ENCODE measurements at regions not wholly inside any gene's neighbourhood (a gene's known extent, or its start where the extent isn't known, plus 50 kb on each side); places are given as distances from the start of the nearest gene placed in this dataset.

- Histone ChIP-seq H3K4me3 (no peak overlapping the region), H3K4me2 (peak overlapping the region; percentile 23), H3K9me3 (ENCODE audit: insufficient read depth, low read depth) (no peaks in the 10 kb centered on the region), H3K27ac (peak overlapping the region; percentile 47; the same call in 1 of the 2 replicates), H3K27me3 (ENCODE audit: insufficient read depth, low read depth) (no peaks in the 10 kb centered on the region), H3F3A (ENCODE audit: insufficient read depth, low read depth) (peaks cover 29% of the 10 kb centered on the region), H4K20me1 (ENCODE audit: insufficient read depth) (no peaks in the 10 kb centered on the region), H3K36me3 (ENCODE audit: low read depth) (no peaks in the 10 kb centered on the region), H3K9me2 (ENCODE audit: insufficient read depth) (no peaks in the 10 kb centered on the region), H2AFZ (no peak overlapping the region), H3K79me2 (ENCODE audit: low read depth) (no peaks in the 10 kb centered on the region), H3K4me1 (replicated peaks; ENCODE audit: insufficient read depth) (peaks cover 46% of the 10 kb centered on the region)
- intact Hi-C loops (cut with micrococcal nuclease; ENCODE audit: unreplicated experiment) = loop anchor here (1.0 to 5.0 kb wide), 7 partner anchors 46 to 1251 kb away; partner anchors contain the start of gene NR3C1
- TF ChIP-seq EZH2 (IDR thresholded peaks at IDR 0.05; ENCODE audit: low read depth) = no peak
- peak; percentile 68 for TF ChIP-seq CTCF (conservative IDR thresholded peaks at IDR 0.05)
- ChIA-PET CTCF (interaction anchor here (0.5 to 1.2 kb wide), 7 partner anchors 41 to 1918 kb away, joined by 3 to 17 read pairs (median 5); no protein-coding TSS in a partner anchor), POLR2A (ENCODE audit: unreplicated experiment) (interaction anchor here (0.6 to 0.7 kb wide), 3 partner anchors 143 to 587 kb away, joined by 3 to 7 read pairs (median 3); no protein-coding TSS in a partner anchor)
- no TSS peak for BruUV-seq (replicated peaks)
- peak; percentile 21 to 79 for DNase-seq
These were observed 156.3 kb downstream of the HMHB1 start for GRCh38 chr5:143968071-143968878.

DNA sequence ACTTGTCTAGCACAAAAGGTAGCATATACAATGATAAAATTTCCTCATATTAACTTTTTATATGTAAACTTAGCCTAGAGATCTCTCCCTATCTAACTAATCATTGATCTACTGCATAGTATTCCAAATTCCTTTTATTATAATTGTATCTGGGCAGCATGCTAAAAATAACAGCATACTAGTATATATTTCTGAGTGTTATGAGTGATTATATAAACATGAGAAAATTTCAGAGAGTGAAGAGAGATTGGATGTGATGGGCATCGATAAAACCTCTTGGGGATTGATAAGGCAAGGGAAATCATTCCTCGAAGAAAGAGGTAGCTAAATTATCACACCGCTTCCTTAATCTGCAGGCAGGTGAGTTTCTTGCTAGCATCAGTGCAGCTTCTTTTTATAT lies 158.2 kb downstream of the HMHB1 start:
- intact Hi-C loops (cut with micrococcal nuclease; ENCODE audit: unreplicated experiment) = no loop called here
- DNase-seq = no peak
- Histone ChIP-seq H3K4me3 (no peak overlapping the region), H3K36me3 (ENCODE audit: low read depth) (no peaks in the 10 kb centered on the region), H3K9me2 (ENCODE audit: insufficient read depth) (no peaks in the 10 kb centered on the region), H3K4me1 (replicated peaks; ENCODE audit: insufficient read depth) (peaks cover 37% of the 10 kb centered on the region), H3K9me3 (ENCODE audit: insufficient read depth, low read depth) (no peaks in the 10 kb centered on the region), H3K27me3 (ENCODE audit: insufficient read depth, low read depth) (no peaks in the 10 kb centered on the region), H4K20me1 (ENCODE audit: insufficient read depth) (no peaks in the 10 kb centered on the region), H3K4me2 (no peak overlapping the region), H3F3A (ENCODE audit: insufficient read depth, low read depth) (peaks cover 21% of the 10 kb centered on the region; the same call in 1 of the 2 replicates), H2AFZ (no peak overlapping the region), H3K79me2 (ENCODE audit: low read depth) (no peaks in the 10 kb centered on the region), H3K27ac (no peak overlapping the region)
- ChIA-PET CTCF (no interaction called here), POLR2A (ENCODE audit: unreplicated experiment) (no interaction called here)
- BruUV-seq (replicated peaks) = no TSS peak
- TF ChIP-seq EZH2 (IDR thresholded peaks at IDR 0.05; ENCODE audit: low read depth) (no peak), CTCF (conservative IDR thresholded peaks at IDR 0.05) (no peak)

- H3K36me3 ChIP-seq (ENCODE audit: low read depth) = no peaks in the 10 kb centered on the region
- no peak for TF ChIP-seq EZH2 (IDR thresholded peaks at IDR 0.05; ENCODE audit: low read depth)
- no peak for TF ChIP-seq CTCF (conservative IDR thresholded peaks at IDR 0.05)
- CTCF ChIA-PET = no interaction called here
These were observed 160.1 kb downstream of the HMHB1 start for GRCh38 chr5:143972068-143972467.

More at GRCh38 chr5:143972068-143972467, 160.1 kb downstream of the HMHB1 start:
- no TSS peak for BruUV-seq (replicated peaks)
- Histone ChIP-seq H3K79me2 (ENCODE audit: low read depth) (no peaks in the 10 kb centered on the region), H3K27me3 (ENCODE audit: insufficient read depth, low read depth) (no peaks in the 10 kb centered on the region), H2AFZ (no peak overlapping the region), H3K4me1 (replicated peaks; ENCODE audit: insufficient read depth) (peaks cover 35% of the 10 kb centered on the region), H3K9me3 (ENCODE audit: insufficient read depth, low read depth) (peaks cover 4% of the 10 kb centered on the region), H4K20me1 (ENCODE audit: insufficient read depth) (no peaks in the 10 kb centered on the region), H3K9me2 (ENCODE audit: insufficient read depth) (no peaks in the 10 kb centered on the region), H3K4me3 (no peak overlapping the region), H3K27ac (no peak overlapping the region), H3F3A (ENCODE audit: insufficient read depth, low read depth) (peaks cover 15% of the 10 kb centered on the region), H3K4me2 (no peak overlapping the region)
- POLR2A ChIA-PET (ENCODE audit: unreplicated experiment) = no interaction called here
- no peak for DNase-seq
- intact Hi-C loops (cut with micrococcal nuclease; ENCODE audit: unreplicated experiment) = no loop called here

All from PC-9 (cell line).